Left lobe of liver (tissue), 2 donors: ENCODE measurements at regions not wholly inside any gene's neighbourhood (a gene's known extent, or its start where the extent isn't known, plus 50 kb on each side); places are given as distances from the start of the nearest gene placed in this dataset.
A peak's percentile ranks its signal among the peaks of the same experiment; 100 is the strongest.
"Not testable (repeated sequence)": the region's sequence is repeated elsewhere in the genome, so short reads cannot be mapped to it uniquely, and the experiment has no call there.

ENCODE experiments used
- ATAC-seq: fragments of 200-7000 bp; cut with Tn5 transposase; one replicate; pipeline ENCODE4 v1.9.1; 2020; ENCODE audit warnings: mild to moderate bottlenecking, moderate library complexity
- DNase-seq: peaks from one replicate; pipeline ENCODE4 v3.0.0-alpha.2; 2020; ENCODE audit warnings: low spot score
- donor health status: DM: no; HTN: no; CAD: no; lungs with moderate emphysema.
- donor health status: DM: no; HTN: yes; CAD: no.

DNA sequence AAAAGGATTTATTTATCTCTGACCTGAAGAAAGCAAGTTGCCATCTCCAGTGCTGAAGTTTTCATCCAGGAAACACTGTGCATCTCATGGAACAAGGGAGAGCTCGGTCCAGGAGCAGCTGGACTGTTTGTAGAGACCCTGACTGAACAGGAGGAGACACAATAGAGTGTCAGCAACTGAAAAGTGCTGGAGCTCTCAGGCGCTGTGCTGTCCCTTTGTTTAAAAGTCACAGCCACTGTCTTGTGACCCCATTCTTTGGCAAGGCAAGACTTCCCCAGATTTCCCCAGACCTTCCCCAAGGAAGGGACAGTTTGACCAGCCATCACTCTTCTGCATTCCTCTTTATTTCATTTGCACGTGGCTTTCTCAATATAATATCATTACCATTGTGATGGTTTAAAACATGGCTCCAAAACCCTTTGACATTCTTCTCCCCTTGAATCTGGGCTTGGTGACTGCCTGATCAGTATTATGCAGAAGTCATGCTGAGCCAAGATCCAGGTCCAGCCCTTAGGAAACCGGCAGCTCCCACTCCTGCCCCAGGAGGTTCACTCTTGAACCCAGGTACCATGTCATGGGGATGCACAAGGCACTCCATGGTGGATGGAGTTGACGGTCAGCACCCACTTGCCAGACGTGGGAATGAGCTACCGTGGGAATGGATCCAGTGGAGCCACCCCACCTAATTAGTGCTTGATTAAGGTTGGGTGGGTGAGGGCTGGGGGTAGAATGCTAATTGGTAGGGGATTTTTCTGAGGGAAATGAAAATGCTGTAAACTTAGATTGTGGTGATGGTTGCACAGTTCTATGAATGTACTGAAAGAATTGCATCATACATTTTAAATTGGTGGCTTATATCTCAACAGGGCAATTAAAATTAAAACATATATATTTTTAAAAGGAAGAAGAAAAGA lies 497.9 kb upstream of the RAB6C start:
- DNase-seq (no peak), ATAC-seq (no peak)

DNA sequence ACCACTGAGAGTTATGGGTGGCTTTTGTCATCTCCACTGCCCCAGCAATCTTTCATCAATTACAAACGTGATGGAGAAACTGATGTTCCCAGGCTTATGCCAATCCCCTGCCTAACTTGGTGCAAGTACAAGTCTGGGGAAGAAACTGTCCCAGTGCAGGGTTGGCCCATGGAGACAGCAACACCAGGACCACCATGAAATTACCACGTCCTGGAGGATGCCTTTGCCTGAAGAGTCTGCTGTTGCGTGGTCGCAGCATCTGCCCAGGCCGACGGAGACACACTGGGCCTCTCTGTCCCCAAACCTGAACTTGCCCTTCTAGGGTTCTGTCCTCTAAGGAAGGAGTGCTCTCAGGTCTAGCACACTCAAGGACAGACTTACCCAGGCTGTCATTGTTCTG lies 496.8 kb upstream of the RAB6C start:
- DNase-seq (no peak), ATAC-seq (no peak)

DNA sequence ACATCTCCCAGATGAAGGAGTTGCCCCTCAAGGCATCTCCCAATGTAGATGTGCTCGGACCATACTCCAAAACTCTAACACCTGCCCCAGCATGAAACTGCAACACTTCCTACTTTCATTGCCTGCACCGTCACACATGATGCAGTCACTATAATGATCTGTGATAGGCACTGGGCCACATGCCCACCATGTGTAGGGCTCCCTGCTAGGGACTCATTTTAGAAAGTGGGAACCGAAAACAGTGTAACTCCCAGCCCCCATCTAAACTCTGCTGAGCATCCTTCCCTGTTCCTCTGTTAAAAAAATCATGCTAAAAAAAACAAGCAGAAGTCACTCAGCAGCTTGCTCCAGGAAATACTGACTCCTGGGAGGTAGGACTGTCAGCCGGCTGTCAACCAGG lies 496.1 kb upstream of the RAB6C start:
- peak; percentile 30 for ATAC-seq

DNA sequence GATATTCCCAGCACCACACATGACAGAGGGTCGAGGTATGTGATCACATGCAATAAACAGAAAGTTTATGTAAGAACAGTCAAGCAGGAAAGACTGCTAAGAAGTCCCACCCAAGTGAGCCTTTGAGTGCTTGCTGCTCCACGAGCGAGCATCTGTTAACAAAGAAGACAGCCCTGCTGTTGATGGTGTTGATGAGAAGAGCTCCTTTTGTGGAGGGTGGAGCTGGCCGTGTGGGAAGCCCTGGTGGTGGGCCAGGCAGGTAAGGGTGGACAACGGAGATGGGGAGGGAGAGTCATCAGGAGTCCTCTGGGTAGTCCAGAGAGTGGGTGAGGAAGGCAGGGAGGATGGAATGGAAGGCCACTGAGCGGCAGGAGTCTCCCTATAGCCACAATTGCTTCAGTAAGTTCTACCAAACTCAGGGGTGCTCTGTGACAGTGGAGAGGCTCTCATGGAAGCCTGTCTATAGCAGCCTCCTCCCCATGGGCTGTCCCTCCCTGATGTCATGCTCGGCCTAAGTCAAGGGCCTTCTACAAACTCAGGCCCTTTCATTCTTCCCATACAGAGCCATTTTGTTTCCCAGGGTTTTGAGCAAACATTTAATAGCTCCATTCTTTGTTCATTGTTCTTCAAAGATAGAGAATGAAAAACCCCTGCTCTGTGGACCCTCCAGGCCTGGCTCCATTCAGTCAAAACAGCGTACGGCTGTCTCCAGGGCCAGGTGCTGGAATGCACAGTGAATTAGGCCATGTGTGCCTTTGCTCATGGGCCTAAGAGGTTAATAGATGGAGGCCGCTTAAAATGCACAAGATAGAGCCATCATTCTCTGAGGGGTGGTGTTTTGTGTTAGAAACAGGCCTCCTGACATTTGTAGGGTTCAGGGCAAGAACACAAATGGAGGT lies 494.2 kb upstream of the RAB6C start:
- ATAC-seq (no peak), DNase-seq (no peak)

More for the DNA sequence above, 496.1 kb upstream of the RAB6C start:
- DNase-seq = no peak

DNA sequence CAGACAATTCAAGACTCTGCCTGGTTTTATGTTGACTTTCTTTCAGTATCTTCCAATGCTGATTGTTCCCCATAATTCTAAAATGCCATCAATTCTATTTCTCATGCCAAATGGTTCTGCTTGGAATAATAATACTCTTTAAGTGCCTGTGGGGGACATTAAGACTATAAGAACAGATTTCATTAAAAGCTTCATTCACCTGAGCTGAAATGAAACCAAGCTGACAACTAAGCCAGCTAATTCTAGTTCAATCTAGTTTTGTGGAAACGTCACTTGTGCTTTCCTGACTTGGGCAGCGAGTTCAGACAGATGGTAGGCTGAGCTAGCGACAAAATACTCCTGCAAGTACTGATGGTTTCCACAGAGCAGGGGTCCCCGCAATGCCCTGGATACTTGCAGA lies 491.1 kb upstream of the RAB6C start:
- no peak for ATAC-seq

DNA sequence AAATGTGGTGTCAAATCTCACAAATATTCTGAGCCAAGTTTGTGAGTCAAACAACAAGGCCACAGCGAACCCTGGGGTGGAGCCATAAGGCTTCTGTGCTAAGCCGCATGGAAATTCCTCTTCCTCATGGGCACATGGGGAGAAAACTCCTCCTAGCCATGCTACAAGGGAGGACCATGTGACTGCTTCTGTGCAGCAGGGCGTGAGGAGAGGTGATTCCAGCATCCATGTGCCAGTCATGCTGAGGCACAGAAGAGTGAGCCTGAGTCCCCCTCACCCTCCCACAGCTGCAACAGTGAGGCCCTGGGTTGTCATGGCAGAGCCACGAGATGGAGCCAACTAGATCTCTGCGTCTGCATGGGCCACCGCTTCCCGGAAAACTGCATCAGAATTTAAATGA lies 488.8 kb upstream of the RAB6C start:
- ATAC-seq = no peak
- no peak for DNase-seq

More for the DNA sequence above, 491.1 kb upstream of the RAB6C start:
- DNase-seq = no peak

DNA sequence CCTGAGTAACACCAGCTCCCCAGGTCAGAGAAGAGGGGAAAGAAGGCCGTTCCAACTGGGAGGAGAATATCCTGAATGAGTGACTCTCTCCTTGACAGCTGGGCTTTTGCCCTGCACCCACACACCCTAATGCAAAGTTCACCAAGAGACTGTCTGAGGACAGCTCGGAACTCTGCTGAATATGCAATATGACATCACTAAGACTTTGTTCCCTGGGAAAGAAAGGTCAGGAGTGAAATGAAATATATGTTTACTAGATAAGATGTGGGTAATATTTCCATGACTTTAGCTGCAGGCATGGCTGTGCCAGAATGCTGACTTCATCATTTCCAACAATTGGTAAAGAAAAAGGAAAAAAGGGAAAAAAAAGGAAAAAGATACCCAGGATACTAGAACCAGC lies 488.2 kb upstream of the RAB6C start:
- ATAC-seq (no peak), DNase-seq (no peak)

DNA sequence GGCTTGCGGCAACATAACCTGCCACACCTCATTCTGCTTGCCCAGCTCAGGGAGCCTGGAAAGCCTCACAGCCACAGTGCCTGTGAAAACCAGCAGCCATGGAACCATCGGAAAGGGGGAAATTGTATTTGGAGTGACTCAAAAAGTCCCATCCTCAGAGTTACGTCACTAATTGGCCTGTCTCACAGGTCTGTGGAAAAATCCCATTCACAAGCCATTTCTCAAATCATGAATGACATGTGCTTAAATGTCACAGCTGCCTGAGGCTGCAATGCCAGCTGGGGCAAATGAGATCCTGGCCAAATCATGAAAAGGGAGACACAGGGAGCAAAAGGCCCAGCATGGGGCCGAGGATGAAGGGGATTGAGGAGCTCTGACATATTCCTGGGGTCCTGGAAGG lies 486.9 kb upstream of the RAB6C start:
- DNase-seq = no peak
- no peak for ATAC-seq

DNA sequence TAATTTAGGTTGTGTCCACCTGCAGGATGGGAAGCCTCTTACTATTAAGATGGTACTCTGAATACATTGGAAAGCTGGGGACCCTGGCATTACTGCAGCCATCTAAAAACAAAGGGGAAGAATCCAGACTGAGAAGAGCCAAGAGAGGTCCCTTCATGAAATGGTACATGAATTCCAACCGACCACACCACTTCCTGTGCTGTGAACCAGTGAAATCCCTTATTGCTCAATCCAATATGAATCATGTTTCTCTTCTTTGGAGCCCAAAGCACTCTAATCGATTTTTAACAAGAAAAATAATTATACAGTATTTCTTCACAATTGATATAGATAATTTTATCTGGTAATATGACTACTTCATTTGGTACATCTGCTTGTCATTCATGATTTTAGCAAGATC lies 479.7 kb upstream of the RAB6C start:
- DNase-seq (no peak), ATAC-seq (no peak)

DNA sequence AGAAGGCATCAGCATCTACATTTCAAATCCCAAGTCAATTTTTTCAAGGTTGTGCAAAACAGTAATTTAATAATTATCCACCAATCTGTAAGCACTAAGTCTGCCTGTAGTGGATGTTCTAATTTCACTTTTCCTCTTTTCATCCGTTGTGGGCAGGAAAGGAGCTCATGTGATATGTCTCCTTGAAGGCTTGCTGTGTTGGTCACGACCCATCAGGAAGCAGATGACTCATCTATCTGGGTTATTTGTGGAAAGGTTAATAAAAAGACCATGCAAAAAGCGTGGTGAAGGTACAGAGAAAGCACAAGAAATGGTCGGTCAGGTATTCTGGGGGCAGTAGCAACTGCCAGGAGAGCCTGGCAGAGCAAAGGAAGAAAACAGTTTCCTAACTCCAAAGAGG lies 476.7 kb upstream of the RAB6C start:
- ATAC-seq = no peak

DNA sequence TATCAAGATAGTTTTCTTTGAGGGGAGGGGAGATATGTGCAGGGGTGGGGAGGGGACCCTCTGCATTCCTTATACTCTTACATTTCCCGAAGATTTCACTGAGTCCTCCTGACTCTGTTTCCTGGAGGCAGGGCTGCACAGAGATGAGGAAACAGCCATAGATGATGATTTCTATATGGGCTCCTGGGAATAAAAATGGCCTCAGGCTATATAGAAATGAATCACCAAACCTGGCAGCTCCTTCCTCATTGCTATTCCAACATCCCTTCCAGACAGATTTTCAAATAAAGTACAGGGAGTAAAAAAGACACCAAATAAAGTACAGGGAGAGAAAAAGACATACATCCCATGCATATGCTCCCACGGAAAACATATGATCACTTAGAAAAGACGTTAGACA lies 474.8 kb upstream of the RAB6C start:
- no peak for ATAC-seq
- DNase-seq = no peak

More for the DNA sequence above, 476.7 kb upstream of the RAB6C start:
- DNase-seq = no peak

DNA sequence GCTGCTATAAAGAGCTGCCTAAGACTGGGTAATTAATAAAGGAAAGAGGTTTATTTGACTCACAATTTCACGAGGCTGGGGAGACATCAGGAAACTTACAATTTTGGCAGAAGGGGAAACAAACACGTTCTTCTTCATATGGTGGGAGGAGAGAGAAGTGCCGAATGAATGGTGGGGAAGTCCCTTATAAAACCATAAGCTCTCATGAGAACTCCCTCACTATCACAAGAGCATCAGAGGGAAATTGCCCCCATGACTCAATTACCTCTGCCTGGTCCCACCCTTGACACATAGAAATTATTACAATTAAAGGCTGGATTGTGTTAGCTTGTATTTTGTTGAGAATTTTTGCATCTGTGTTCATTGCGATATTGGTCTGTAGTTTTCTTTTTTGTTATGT lies 460.5 kb upstream of the RAB6C start:
- ATAC-seq = no peak
- no peak for DNase-seq

DNA sequence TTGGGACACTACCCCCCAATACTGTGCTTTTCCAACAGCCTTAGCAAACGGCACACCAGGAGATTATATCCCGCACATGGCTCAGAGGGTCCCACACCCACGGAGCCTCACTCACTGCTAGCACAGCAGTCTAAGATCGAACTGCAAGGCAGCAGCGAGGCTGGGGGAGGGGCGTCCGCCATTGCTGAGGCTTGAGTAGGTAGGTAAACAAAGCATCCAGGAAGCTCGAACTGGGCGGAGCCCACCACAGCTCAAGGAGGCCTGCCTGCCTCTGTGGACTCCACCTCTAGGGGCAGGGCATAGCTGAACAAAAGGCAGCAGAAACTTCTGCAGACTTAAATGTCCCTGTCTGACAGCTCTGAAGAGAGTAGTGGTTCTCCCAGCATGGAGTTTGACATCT lies 447.3 kb upstream of the RAB6C start:
- not testable (repeated sequence) for ATAC-seq, DNase-seq

DNA sequence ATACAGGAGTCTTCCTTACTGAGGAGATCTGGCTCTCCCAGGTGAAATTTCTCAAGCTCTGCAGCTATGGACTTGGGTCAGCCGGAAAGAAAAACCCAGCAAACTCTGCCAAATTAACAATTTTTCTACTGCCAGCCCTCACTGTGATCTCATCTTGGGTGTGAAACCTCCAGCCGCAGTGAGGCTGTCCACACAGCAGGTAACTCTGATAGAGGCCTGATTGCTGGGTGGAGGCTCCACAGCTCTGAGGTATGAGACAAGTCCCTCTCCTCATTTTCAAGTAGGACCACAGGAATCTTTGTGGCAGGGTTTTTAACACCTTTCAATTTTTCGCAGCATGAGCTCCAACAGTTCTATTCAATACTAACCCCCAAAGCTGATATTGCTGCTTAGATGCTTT lies 430.6 kb upstream of the RAB6C start:
- no peak for DNase-seq

DNA sequence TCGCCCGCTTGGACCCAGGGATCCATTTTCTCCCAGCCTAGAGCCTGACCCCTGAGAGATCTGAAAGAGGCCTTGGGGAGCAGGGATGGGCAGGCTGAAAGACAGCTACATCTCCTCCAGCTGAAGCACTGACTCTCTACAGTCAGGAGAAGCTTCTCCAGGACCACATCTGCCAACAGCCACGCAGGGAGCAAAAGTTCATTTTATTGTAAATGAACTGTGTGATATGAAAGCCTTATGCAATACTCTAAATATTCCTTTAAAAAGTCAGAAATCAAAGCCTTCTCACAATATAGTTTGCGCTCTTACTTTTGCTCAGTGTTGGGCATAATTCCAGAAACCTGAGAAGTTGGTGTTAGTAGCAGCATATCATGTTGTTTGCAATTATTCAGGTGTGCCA lies 428.9 kb upstream of the RAB6C start:
- no peak for ATAC-seq
- DNase-seq = no peak

More for the DNA sequence above, 430.6 kb upstream of the RAB6C start:
- ATAC-seq = no peak

DNA sequence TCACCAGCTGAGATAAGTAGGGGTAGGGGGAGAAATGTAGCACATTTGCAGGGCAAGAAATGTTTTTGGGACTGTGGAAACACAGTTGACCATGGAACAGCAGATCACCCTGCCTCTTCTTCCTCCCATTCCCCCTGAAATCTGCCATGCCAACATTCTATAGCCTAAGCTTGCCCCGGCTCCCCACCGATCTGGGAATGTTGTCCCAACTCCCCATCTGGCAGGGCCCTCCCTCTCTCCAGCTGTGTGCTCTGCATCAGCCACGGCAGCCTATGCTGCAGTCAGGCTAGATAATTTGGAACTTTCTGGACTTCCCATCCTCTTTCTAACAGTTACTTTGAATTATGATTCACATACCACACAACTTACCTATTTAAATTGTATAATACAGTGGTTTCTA lies 425.1 kb upstream of the RAB6C start:
- DNase-seq (no peak), ATAC-seq (no peak)

DNA sequence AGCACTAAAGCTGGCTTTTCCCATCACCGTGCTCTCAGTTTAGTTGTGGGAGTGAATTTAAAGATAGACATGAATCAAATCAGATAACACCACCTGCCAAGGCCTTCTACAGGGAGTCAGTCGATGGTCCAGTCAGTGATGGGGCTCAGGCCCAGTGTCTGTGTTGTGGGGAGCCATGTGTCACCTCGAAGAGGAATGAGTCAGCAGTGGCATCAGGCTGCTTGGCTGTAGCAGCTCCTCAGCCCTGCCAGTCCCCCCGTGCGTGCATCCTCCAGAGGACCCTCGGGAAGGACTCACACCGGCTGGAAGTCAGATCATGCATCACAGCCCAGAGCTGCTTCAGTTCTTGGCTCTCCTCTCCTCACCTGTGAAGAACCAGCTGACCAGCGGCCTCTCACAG lies 420.4 kb upstream of the RAB6C start:
- ATAC-seq = no peak
- no peak for DNase-seq

DNA sequence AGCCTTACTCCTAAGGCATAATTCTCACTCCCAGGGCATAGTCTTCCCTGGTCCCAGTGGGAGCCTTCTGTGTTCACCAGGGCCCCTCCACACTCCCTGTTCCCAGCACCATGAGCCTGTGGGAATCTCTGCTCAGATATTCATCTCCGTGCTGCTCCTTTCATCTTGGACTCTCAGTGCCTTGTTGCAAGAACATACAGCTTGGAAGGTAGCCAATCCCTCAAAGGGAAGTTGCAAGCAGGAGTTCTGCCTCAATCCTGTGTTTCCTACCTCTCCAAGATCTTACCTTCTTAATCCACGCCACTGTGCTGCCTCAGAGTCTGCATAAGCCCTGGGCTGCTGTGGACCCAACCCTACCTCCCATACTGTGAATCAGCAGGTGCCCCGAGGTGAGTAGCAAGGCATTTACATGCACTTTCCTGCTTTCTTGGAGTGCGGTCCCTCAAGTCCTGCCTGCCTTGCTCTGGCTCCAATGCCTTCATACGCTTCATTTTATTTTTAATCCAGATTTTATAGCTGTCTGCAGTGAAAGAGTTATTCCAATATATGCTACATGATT lies 413.8 kb upstream of the RAB6C start:
- ATAC-seq = no peak
- DNase-seq = no peak

DNA sequence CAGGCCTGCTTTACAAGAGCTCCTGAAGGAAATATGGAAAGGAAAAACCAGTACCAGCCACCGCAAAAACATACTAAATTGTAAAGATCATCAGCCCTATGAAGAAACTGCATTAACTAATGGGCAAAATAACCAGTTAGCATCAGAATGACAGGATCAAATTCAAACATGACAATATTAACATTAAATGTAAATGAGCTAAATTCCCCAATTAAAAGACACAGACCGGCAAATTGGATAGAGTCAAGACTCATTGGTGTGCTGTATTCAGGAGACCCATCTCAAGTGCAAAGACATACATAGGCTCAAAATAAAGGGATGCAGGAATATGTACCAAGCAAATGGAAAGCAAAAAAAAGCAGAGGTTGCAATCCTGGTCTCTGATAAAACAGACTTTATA lies 408.7 kb upstream of the RAB6C start:
- ATAC-seq, DNase-seq: not testable (repeated sequence)

DNA sequence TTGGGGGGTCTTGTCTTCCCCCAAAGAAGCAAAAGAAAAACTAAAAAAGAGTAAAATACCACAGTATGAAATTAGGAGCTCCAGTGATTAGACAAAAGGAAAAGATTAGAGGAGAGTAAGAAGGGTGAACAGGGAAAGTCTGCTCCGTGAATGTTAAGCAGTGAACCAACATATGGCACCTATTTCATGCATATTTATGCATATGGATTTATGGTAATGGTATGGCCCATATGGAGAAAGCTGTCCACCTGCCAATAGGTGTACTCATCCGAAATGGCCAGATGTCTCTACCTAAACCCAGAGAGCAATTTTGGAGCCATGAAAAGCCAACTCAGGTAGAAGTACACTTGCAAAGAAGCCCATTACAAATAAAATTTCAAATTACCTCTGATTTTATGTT lies 404.0 kb upstream of the RAB6C start:
- ATAC-seq (no peak), DNase-seq (no peak)

DNA sequence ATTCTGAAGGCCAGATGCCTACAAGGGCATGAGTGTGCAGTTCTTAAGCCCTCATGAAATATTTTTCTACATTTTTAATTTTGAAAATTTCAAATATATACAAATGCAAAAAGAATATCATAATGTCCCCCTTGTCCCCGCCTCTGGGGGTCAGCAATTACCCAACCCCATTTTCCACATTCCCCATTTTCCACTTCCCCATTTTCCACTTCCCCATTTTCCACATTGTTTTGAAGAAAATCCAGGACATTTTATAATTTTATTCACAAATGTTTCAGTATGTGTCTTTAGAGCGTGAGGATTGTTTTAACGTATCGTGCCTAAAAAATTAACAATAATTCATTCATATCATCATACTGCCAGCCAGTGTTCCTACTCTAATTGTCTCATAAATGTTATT lies 403.6 kb upstream of the RAB6C start:
- DNase-seq (no peak), ATAC-seq (no peak)

DNA sequence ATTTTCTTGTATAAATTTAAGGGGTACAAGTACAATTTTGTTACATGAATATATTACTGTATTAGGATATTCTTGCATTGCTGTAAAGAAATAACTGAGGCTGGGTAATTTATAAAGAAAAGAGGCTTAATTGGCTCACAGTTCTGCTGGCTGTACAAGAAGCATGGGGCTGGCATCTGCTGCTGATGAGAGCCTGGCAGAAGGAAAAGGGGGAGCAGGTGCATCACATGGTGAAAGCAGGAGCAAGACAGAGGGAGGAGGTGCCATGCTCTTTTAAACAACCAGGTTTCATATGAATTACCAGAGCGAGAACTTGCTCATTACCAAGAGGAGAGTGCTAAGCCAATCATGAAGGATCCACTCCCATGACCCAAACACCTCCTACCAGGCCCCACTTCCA lies 399.5 kb upstream of the RAB6C start:
- ATAC-seq (no peak), DNase-seq (no peak)
